ENCODE measurements at regions not wholly inside any gene's neighbourhood (a gene's known extent, or its start where the extent isn't known, plus 50 kb on each side); places are given as distances from the start of the nearest gene placed in this dataset.

DNA sequence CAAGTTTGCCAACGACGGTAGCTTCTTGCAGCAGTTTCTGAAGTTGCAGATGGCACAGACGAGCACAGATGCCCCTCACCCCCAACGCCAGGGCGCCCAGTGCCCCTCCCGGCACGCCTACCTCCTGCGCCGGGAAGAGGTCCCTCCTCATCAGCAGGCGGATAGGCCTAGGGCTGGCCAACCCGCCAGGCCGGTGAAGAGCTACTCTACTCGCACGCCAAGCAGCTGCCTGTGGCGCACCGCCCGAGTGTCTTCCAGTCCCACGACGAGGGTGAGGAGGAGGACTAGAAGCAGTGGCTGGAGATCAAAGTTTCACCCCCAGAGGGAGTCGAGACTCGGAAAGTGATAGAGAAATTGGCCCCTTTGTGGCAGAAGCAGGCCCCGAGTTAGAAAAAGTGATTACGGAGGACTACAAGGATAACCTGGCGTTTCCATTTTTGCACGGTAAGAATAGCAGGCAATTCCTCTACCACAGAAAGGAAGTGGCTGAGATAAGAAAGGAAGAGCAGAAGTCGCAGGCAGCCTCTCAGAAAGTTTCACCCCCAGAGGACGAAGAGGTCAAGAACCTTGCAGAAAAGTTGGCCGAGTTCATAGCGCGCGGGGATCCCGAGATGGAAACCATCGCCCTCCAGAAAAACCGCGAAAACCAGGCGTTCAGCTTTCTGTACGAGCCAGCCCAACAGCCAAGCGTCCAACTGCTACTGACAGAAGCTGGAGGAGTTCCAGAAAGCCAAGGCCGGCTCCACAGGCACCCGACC, 170.4 kb downstream of the HINT1 start:
- Mint-ChIP-seq H3K9me3 (no peaks in the 10 kb centered on the region), H3K4me1 (peaks cover 8 to 11% of the 10 kb centered on the region in 2 experiments), H3K27me3 (ENCODE audit: low read depth) (no peaks in the 10 kb centered on the region), H3K4me3 (no peak overlapping the region), H3K36me3 (ENCODE audit: insufficient read depth in 1 of 3, low read depth in 3 of 3) (no peaks in the 10 kb centered on the region), H3K27ac (no peak overlapping the region)
- Histone ChIP-seq H2BK12ac (ENCODE audit: insufficient read length, low read depth, low read length) (no peak overlapping the region), H4K8ac (replicated peaks; ENCODE audit: insufficient read length, low read depth, low read length) (no peak overlapping the region), H3K27me3 (ENCODE audit: insufficient read depth, low read length) (no peaks in the 10 kb centered on the region), H4K91ac (ENCODE audit: insufficient read length, low read depth, low read length) (no peak overlapping the region), H3K9me3 (ENCODE audit: control insufficient read depth, low read depth, low read length) (no peaks in the 10 kb centered on the region), H4K20me1 (ENCODE audit: control insufficient read depth, insufficient read depth, insufficient read length) (no peaks in the 10 kb centered on the region), H3K56ac (ENCODE audit: insufficient read length, low read depth, low read length) (no peak overlapping the region), H3T11ph (ENCODE audit: low read length) (no peak overlapping the region), H3K23me2 (ENCODE audit: insufficient read length, low read depth, low read length, poor library complexity, severe bottlenecking) (no peaks in the 10 kb centered on the region), H3K4me1 (ENCODE audit: insufficient read depth, low read length) (no peaks in the 10 kb centered on the region), H3K14ac (ENCODE audit: insufficient read depth, low read length) (no peak overlapping the region), H3K79me2 (ENCODE audit: insufficient read depth, low read length) (no peaks in the 10 kb centered on the region), H2BK15ac (ENCODE audit: low read depth, low read length) (no peak overlapping the region), H3K18ac (ENCODE audit: insufficient read length, low read depth, low read length) (no peak overlapping the region), H2BK20ac (ENCODE audit: low read depth, low read length, poor library complexity, severe bottlenecking) (no peak overlapping the region), H3K23ac (ENCODE audit: insufficient read length, low read depth, low read length) (no peak overlapping the region), H2AK5ac (ENCODE audit: insufficient read length, low read length) (no peak overlapping the region), H3K27ac (ENCODE audit: insufficient read length, low read depth, low read length) (no peak overlapping the region), H2AFZ (ENCODE audit: low read length) (no peak overlapping the region), H3K79me1 (ENCODE audit: insufficient read depth, low read depth, low read length, poor library complexity, severe bottlenecking) (no peaks in the 10 kb centered on the region), H2BK5ac (ENCODE audit: insufficient read length, low read length) (no peak overlapping the region), H4K5ac (ENCODE audit: insufficient read length, low read depth, low read length) (no peak overlapping the region), H3K4ac (ENCODE audit: low read depth, low read length) (no peak overlapping the region), H3K9ac (ENCODE audit: extremely low read depth, insufficient read length, low read length) (no peak overlapping the region), H3K4me2 (ENCODE audit: insufficient read depth, insufficient read length, low read length) (no peak overlapping the region), H2BK120ac (ENCODE audit: low read depth, low read length, poor library complexity, severe bottlenecking) (no peak overlapping the region)
- TF ChIP-seq, protein P1, sequence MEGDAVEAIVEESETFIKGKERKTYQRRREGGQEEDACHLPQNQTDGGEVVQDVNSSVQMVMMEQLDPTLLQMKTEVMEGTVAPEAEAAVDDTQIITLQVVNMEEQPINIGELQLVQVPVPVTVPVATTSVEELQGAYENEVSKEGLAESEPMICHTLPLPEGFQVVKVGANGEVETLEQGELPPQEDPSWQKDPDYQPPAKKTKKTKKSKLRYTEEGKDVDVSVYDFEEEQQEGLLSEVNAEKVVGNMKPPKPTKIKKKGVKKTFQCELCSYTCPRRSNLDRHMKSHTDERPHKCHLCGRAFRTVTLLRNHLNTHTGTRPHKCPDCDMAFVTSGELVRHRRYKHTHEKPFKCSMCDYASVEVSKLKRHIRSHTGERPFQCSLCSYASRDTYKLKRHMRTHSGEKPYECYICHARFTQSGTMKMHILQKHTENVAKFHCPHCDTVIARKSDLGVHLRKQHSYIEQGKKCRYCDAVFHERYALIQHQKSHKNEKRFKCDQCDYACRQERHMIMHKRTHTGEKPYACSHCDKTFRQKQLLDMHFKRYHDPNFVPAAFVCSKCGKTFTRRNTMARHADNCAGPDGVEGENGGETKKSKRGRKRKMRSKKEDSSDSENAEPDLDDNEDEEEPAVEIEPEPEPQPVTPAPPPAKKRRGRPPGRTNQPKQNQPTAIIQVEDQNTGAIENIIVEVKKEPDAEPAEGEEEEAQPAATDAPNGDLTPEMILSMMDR (conservative IDR thresholded peaks at IDR 0.05): no peak
- WGBS (ENCODE audit: extremely low coverage, insufficient read length, low lambda C conversion rate): no CpG with 5 or more reads among the region's 40 CpGs
- no peak for DNase-seq
